ENCODE measurements at regions not wholly inside any gene's neighbourhood (a gene's known extent, or its start where the extent isn't known, plus 50 kb on each side); places are given as distances from the start of the nearest gene placed in this dataset.

- no peak for ATAC-seq
- Histone ChIP-seq H3K9me3 (no peaks in the 10 kb centered on the region), H3K4me3 (no peak overlapping the region), H3K36me3 (no peaks in the 10 kb centered on the region), H3K27me3 (no peaks in the 10 kb centered on the region), H3K27ac (no peak overlapping the region), H3K4me1 (no peaks in the 10 kb centered on the region)
- DNase-seq, result no peak
- TF ChIP-seq, protein P1, sequence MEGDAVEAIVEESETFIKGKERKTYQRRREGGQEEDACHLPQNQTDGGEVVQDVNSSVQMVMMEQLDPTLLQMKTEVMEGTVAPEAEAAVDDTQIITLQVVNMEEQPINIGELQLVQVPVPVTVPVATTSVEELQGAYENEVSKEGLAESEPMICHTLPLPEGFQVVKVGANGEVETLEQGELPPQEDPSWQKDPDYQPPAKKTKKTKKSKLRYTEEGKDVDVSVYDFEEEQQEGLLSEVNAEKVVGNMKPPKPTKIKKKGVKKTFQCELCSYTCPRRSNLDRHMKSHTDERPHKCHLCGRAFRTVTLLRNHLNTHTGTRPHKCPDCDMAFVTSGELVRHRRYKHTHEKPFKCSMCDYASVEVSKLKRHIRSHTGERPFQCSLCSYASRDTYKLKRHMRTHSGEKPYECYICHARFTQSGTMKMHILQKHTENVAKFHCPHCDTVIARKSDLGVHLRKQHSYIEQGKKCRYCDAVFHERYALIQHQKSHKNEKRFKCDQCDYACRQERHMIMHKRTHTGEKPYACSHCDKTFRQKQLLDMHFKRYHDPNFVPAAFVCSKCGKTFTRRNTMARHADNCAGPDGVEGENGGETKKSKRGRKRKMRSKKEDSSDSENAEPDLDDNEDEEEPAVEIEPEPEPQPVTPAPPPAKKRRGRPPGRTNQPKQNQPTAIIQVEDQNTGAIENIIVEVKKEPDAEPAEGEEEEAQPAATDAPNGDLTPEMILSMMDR (IDR thresholded peaks at IDR 0.05), result no peak
- intact Hi-C loops (cut with DNase I), result no loop called here
Measured at GRCh38 chr21:15274701-15275485, 210.1 kb upstream of the NRIP1 start.

GRCh38 chr21:15275615-15276235 is 210.9 kb upstream of the NRIP1 start:
- ATAC-seq, result peak; percentile 54
- H3K36me3 ChIP-seq, result no peaks in the 10 kb centered on the region
- H3K4me1 ChIP-seq, result no peaks in the 10 kb centered on the region
- no peak overlapping the region for H3K27ac ChIP-seq
- H3K27me3 ChIP-seq, result no peaks in the 10 kb centered on the region
- intact Hi-C loops (cut with DNase I), result no loop called here
- H3K4me3 ChIP-seq, result no peak overlapping the region
- DNase-seq, result no peak
- no peaks in the 10 kb centered on the region for H3K9me3 ChIP-seq
- TF ChIP-seq, protein P1 (IDR thresholded peaks at IDR 0.05), result no peak

DNA sequence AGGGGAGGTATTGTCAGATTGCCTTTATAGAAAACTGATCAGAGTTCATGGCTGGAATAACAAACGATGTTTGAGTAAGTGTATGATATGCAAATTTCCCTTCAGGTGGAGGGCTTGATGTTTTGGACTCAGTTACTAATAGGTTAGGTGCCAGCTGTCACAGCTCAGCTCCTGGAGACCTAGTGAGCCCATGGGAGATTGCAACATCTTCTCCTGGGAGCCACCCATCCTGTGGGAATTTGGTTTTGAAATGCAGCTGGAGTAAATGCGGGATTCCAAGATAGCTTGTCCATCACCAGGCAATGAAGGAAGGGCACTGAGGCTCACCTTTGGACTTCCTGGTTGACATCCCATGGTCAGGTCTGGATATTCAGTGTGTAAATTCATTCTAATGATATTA is 211.4 kb upstream of the NRIP1 start:
- intact Hi-C loops (cut with DNase I), result no loop called here
- no peaks in the 10 kb centered on the region for H3K9me3 ChIP-seq
- H3K27ac ChIP-seq, result no peak overlapping the region
- no peaks in the 10 kb centered on the region for H3K27me3 ChIP-seq
- ATAC-seq (no peak), DNase-seq (no peak)
- H3K4me1 ChIP-seq, result no peaks in the 10 kb centered on the region
- no peak overlapping the region for H3K4me3 ChIP-seq
- TF ChIP-seq, protein P1 (IDR thresholded peaks at IDR 0.05), result no peak
- no peaks in the 10 kb centered on the region for H3K36me3 ChIP-seq

DNA sequence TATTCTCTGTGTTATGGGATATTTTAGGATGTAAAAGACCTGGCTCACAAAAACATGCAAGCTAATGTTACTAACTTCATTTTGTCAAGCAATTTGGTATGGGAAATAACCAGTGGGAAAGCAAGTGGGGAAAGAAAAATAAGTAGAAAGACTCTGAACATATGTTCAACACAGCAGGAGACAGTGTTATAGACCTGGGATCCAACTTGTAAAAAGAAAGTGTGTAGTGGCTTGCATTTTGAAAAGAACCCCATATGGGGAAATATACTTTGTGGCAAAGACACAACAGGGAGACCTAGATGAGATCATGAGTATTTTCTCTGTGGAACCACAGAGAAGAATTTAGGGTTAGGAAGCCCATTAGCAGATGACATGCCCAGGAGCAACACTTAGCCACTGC is 212.7 kb upstream of the NRIP1 start:
- Histone ChIP-seq H3K4me3 (no peak overlapping the region), H3K4me1 (no peaks in the 10 kb centered on the region), H3K27me3 (no peaks in the 10 kb centered on the region), H3K36me3 (no peaks in the 10 kb centered on the region), H3K27ac (no peak overlapping the region), H3K9me3 (no peaks in the 10 kb centered on the region)
- TF ChIP-seq, protein P1 (IDR thresholded peaks at IDR 0.05), result no peak
- no peak for ATAC-seq
- intact Hi-C loops (cut with DNase I), result no loop called here
- DNase-seq, result no peak

DNA sequence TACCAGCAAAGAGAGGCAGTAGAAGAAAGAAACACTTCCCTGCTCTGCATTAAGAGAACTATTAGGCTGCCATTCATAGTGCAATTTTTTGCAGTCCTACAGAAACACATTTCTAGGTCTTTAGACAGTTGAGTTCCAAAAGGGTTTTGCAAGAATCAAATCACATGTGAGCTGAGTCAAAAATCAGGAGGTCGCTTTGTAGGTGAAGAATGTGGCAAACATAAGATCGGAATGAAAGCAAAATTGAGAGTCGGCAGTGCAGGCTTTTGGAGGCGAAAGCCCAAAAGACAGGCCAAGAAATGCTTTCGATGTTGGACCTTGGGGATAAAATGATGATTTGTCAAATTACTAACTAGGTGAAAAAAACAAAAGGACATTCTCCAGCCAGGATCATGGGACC is 213.5 kb upstream of the NRIP1 start:
- Histone ChIP-seq H3K4me3 (no peak overlapping the region), H3K9me3 (no peaks in the 10 kb centered on the region), H3K27me3 (no peaks in the 10 kb centered on the region), H3K27ac (no peak overlapping the region), H3K4me1 (no peaks in the 10 kb centered on the region), H3K36me3 (no peaks in the 10 kb centered on the region)
- TF ChIP-seq, protein P1 (IDR thresholded peaks at IDR 0.05), result no peak
- DNase-seq, result no peak
- intact Hi-C loops (cut with DNase I), result no loop called here
- ATAC-seq, result no peak
